ENCODE measurements at regions not wholly inside any gene's neighbourhood (a gene's known extent, or its start where the extent isn't known, plus 50 kb on each side); places are given as distances from the start of the nearest gene placed in this dataset.

GRCh38 chr13:111642156-111642767, 321.8 kb downstream of the TEX29 start:
- no peak for DNase-seq (ENCODE audit: low spot score)

GRCh38 chr13:111644750-111645149, 324.3 kb downstream of the TEX29 start:
- no peak for DNase-seq (ENCODE audit: low spot score)

- DNase-seq (ENCODE audit: low spot score) = no peak
These were observed 324.8 kb downstream of the TEX29 start for GRCh38 chr13:111645198-111645597.

GRCh38 chr13:111645598-111646455, 325.4 kb downstream of the TEX29 start:
- no peak for DNase-seq (ENCODE audit: low spot score)

GRCh38 chr13:111646456-111646855, 326.0 kb downstream of the TEX29 start:
- DNase-seq (ENCODE audit: low spot score) = no peak

- DNase-seq (ENCODE audit: low spot score) = no peak
These were observed 328.4 kb downstream of the TEX29 start for GRCh38 chr13:111648885-111649284.

- peak; percentile 26 for DNase-seq (ENCODE audit: low spot score)
These were observed 330.2 kb downstream of the TEX29 start for GRCh38 chr13:111650626-111651025.

- peak; percentile 6 for DNase-seq (ENCODE audit: low spot score)
These were observed 332.2 kb downstream of the TEX29 start for GRCh38 chr13:111652676-111653075.

- no peak for DNase-seq (ENCODE audit: low spot score)
These were observed 334.1 kb downstream of the TEX29 start for GRCh38 chr13:111654531-111654930.

GRCh38 chr13:111656439-111656838, 336.0 kb downstream of the TEX29 start:
- DNase-seq (ENCODE audit: low spot score) = no peak

GRCh38 chr13:111657013-111657412, 336.6 kb downstream of the TEX29 start:
- DNase-seq (ENCODE audit: low spot score) = peak; percentile 43

- DNase-seq (ENCODE audit: low spot score) = peak; percentile 79
These were observed 338.0 kb downstream of the TEX29 start for GRCh38 chr13:111658145-111659100.

- peak; percentile 43 for DNase-seq (ENCODE audit: low spot score)
These were observed 338.9 kb downstream of the TEX29 start for GRCh38 chr13:111659219-111659775.

GRCh38 chr13:111659842-111660241, 339.4 kb downstream of the TEX29 start:
- peak; percentile 26 for DNase-seq (ENCODE audit: low spot score)

GRCh38 chr13:111661052-111661451, 340.6 kb downstream of the TEX29 start:
- peak; percentile 23 for DNase-seq (ENCODE audit: low spot score)

GRCh38 chr13:111661776-111662175, 341.3 kb downstream of the TEX29 start:
- peak; percentile 24 for DNase-seq (ENCODE audit: low spot score)

- peak; percentile 17 for DNase-seq (ENCODE audit: low spot score)
These were observed 342.0 kb downstream of the TEX29 start for GRCh38 chr13:111662451-111662850.

- peak; percentile 5 for DNase-seq (ENCODE audit: low spot score)
These were observed 342.5 kb downstream of the TEX29 start for GRCh38 chr13:111662895-111663294.

- DNase-seq (ENCODE audit: low spot score) = peak; percentile 29
These were observed 343.1 kb downstream of the TEX29 start for GRCh38 chr13:111663505-111663904.

- DNase-seq (ENCODE audit: low spot score) = peak; percentile 42
These were observed 343.5 kb downstream of the TEX29 start for GRCh38 chr13:111663953-111664421.

- peak; percentile 12 for DNase-seq (ENCODE audit: low spot score)
These were observed 344.3 kb downstream of the TEX29 start for GRCh38 chr13:111664696-111665095.

GRCh38 chr13:111665691-111666095, 345.3 kb downstream of the TEX29 start:
- DNase-seq (ENCODE audit: low spot score) = peak; percentile 36

All from ecto neural progenitor cell (in vitro differentiated cells).